WERI-Rb-1 (cell line): ENCODE measurements at regions not wholly inside any gene's neighbourhood (a gene's known extent, or its start where the extent isn't known, plus 50 kb on each side); places are given as distances from the start of the nearest gene placed in this dataset.

Experiments used
- DNase-seq: peaks from one replicate; pipeline ENCODE4 v3.0.0-alpha.2; 2020
- H3K27ac ChIP-seq: fragments of 250-450 bp; sonication (Bioruptor Pico); 2 replicates; pipeline ENCODE4 v1.5.1; 2020; ENCODE audit warnings: mild to moderate bottlenecking, moderate library complexity
- H3K27me3 ChIP-seq: fragments of 250-450 bp; sonication (Bioruptor Pico); 2 replicates; pipeline ENCODE4 v1.5.1; 2021; ENCODE audit warnings: mild to moderate bottlenecking, low read depth, moderate library complexity; ENCODE audit not compliant: insufficient read depth, severe bottlenecking
- H3K36me3 ChIP-seq: fragments of 250-450 bp; sonication (Bioruptor Pico); 2 replicates; pipeline ENCODE4 v1.5.1; 2020; ENCODE audit warnings: mild to moderate bottlenecking, moderate library complexity
- H3K4me3 ChIP-seq: 2 replicates; pipeline ENCODE4 v1.5.1; 2011; ENCODE audit warnings: low read depth, mild to moderate bottlenecking, control low read depth, low read length
- H3K9me3 ChIP-seq: fragments of 250-450 bp; sonication (Bioruptor Pico); 2 replicates; pipeline ENCODE4 v1.5.1; 2021; ENCODE audit warnings: mild to moderate bottlenecking, moderate library complexity; ENCODE audit not compliant: severe bottlenecking
- TF ChIP-seq, protein P1 (sequence below): IDR thresholded peaks from 2 replicates; pipeline ENCODE4 v1.5.1; 2011; ENCODE audit warnings: low read depth, mild to moderate bottlenecking, control low read depth, inconsistent platforms, low read length

DNA sequence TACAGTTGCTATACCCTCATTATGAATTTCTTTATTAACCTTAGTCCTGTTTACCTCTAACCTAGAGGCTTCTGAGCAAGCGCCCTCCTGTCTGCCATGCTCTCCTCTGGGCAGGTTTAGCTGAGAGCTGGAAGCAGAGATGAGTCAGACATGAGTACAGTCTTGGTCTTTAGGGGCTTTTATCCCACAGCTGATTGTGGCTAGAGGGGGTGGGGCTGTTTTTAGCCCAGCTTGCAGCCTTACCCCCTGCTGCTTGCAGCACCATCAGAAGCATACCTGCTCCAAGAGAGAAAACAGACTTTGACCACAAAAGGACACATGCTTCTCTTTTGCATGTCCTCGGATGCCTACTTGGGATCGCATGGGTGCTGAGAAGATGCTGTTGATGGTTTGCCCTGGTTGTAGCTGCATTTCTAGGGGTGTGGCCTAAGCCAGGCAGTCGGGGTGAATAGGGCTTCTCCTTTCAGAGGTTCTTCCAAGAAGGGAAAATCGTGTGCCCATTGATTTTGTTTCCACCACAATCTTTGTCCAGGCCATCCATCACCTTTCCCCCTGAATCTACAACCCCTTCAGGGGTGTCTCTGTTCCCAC lies 115.0 kb upstream of the LGALSL start:
- TF ChIP-seq, protein P1, sequence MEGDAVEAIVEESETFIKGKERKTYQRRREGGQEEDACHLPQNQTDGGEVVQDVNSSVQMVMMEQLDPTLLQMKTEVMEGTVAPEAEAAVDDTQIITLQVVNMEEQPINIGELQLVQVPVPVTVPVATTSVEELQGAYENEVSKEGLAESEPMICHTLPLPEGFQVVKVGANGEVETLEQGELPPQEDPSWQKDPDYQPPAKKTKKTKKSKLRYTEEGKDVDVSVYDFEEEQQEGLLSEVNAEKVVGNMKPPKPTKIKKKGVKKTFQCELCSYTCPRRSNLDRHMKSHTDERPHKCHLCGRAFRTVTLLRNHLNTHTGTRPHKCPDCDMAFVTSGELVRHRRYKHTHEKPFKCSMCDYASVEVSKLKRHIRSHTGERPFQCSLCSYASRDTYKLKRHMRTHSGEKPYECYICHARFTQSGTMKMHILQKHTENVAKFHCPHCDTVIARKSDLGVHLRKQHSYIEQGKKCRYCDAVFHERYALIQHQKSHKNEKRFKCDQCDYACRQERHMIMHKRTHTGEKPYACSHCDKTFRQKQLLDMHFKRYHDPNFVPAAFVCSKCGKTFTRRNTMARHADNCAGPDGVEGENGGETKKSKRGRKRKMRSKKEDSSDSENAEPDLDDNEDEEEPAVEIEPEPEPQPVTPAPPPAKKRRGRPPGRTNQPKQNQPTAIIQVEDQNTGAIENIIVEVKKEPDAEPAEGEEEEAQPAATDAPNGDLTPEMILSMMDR, result no peak
- DNase-seq, result peak; percentile 68
- H3K27ac ChIP-seq, result peak overlapping the region; percentile 81

DNA sequence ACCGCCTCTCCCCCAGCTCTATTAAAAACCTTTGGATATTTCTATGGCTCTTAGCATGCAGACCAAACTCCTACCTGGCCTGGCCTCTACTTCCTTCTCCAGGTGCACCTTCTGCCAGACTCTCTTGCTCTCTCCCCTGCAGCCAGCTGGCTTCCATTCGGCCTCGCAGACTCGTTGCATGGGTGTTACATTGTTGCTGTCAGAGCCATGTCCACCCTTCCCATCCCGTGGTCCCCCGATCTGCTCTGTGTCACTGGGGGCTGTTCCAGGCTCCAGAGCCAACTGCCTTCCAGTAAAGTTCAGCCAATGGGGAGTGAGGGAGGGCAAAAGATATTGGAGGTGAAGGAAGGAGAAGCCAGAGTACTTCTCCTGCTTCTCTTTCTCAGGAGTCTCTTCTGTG lies 112.5 kb upstream of the LGALSL start:
- no peak overlapping the region for H3K4me3 ChIP-seq
- H3K9me3 ChIP-seq, result no peaks in the 10 kb centered on the region
- no peak for DNase-seq
- H3K27me3 ChIP-seq, result no peaks in the 10 kb centered on the region
- peak overlapping the region; percentile 43 for H3K27ac ChIP-seq
- TF ChIP-seq, protein P1, result no peak
- H3K36me3 ChIP-seq, result no peaks in the 10 kb centered on the region

More for the DNA sequence above, 115.0 kb upstream of the LGALSL start:
- Histone ChIP-seq H3K4me3 (no peak overlapping the region), H3K36me3 (no peaks in the 10 kb centered on the region), H3K27me3 (no peaks in the 10 kb centered on the region), H3K9me3 (no peaks in the 10 kb centered on the region)

DNA sequence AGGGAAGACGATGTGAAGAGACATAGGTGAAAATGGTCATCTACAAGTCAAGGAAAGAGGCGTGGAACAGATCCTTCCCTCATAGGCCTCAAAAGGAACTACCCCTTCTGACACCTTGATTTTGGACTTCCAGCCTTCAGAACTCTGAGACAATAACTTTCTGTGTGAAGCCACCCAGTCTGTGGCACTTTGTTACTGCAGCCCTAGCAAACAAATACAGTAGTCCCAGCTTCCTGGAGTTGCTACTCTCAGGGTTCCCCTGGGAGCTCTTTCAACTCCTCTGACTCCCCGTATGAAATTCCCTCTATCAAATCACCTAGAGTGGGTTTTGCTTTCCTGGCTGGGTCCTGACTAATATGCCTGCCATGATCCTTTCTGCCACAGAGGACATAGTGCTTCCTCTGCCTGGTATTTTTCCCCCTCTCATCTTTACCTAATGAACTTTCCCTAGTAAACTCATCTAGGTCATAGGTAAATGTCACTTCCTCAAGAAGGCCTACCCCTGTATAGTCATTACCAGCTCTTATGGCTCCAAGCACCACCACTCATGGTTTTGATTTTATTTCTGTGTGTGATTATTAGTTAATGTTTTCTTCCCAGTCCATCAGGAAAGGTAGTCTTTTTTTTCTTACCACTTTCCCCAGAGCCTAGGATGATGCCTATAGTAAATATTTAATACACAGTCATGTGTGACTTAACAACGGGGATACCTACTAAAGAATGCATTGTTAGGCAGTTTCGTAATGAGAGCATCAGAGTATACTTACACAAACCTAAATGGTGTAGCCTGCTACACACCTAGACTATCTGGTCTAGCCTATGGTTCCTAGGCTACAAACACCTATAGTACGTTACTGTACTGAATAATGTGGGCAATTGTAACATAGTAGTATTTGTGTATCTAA lies 111.5 kb upstream of the LGALSL start:
- DNase-seq, result no peak
- Histone ChIP-seq H3K36me3 (no peaks in the 10 kb centered on the region), H3K27ac (no peak overlapping the region), H3K27me3 (no peaks in the 10 kb centered on the region), H3K9me3 (no peaks in the 10 kb centered on the region), H3K4me3 (no peak overlapping the region)
- TF ChIP-seq, protein P1, result no peak

DNA sequence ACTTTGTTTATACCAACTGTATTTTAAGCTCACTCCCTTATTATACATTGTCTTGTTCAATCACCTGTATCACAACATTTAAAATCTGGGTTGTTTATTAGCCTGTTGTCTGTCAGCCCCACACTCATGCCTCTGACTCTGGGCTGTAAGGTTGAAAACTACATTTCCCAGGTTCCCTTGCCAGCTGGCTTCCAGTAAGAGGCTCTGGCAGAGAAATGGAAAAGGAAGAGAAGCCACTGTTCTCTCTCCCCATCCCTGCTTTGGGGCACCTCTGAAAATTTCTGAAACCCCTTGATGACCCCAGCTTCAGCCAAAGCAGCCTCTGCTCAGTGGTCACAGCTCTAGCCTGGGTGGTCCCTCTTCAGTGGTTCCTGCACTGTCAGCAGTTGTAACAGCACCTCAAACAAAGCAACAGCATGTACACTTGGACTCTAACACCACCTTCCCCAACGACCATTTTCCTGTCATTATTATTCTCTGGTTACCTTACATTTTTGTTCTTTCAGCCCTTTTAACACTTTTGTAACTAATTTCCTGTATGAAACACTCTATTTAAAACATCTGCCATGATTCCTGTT lies 108.9 kb upstream of the LGALSL start:
- no peaks in the 10 kb centered on the region for H3K27me3 ChIP-seq
- no peaks in the 10 kb centered on the region for H3K9me3 ChIP-seq
- H3K4me3 ChIP-seq, result no peak overlapping the region
- H3K27ac ChIP-seq, result no peak overlapping the region
- no peaks in the 10 kb centered on the region for H3K36me3 ChIP-seq
- no peak for DNase-seq
- TF ChIP-seq, protein P1, result no peak

DNA sequence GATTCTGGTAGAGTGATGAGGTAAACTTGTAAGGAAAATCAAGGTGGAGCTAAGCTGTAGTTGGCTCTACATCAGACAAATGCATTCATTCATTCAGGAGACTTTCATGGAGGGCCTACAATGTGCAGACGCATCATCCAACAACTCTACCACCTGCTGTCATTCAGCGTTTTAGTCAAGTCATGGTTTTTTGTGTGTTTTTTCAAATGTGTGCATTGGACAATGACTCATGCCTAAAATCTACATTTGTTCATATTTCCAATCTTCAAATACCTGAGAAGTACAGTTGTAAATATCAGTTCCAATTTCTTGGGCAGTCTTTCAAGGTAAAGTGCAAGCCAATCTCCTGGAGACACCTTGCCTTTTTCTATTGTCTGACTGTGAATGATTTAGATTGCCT lies 108.0 kb upstream of the LGALSL start:
- H3K36me3 ChIP-seq, result no peaks in the 10 kb centered on the region
- TF ChIP-seq, protein P1, result no peak
- H3K4me3 ChIP-seq, result no peak overlapping the region
- H3K27me3 ChIP-seq, result no peaks in the 10 kb centered on the region
- no peak for DNase-seq
- H3K9me3 ChIP-seq, result no peaks in the 10 kb centered on the region
- no peak overlapping the region for H3K27ac ChIP-seq
